ENCODE measurements at regions not wholly inside any gene's neighbourhood (a gene's known extent, or its start where the extent isn't known, plus 50 kb on each side); places are given as distances from the start of the nearest gene placed in this dataset.
A peak's percentile ranks its signal among the peaks of the same experiment; 100 is the strongest.

GRCh38 chr20:60840971-60841370 lies 411.1 kb upstream of the CDH4 start:
- DNase-seq (ENCODE audit: extremely low read depth in 1 of 11, low read depth in 9 of 11, low spot score in 4 of 11) = no peak

- DNase-seq (ENCODE audit: extremely low read depth in 1 of 11, low read depth in 9 of 11, low spot score in 4 of 11) = no peak
Observed at GRCh38 chr20:60845146-60845545, 406.9 kb upstream of the CDH4 start.

GRCh38 chr20:60851826-60852704 lies 400.0 kb upstream of the CDH4 start:
- peak in 8 of 11 donors; percentile 2 to 25 (median 16) for DNase-seq (ENCODE audit: extremely low read depth in 1 of 11, low read depth in 9 of 11, low spot score in 4 of 11)

- no peak for DNase-seq (ENCODE audit: extremely low read depth in 1 of 11, low read depth in 9 of 11, low spot score in 4 of 11)
Observed at GRCh38 chr20:60857708-60858107, 394.4 kb upstream of the CDH4 start.

GRCh38 chr20:60862601-60863000 lies 389.5 kb upstream of the CDH4 start:
- no peak for DNase-seq (ENCODE audit: extremely low read depth in 1 of 11, low read depth in 9 of 11, low spot score in 4 of 11)

- DNase-seq (ENCODE audit: extremely low read depth in 1 of 11, low read depth in 9 of 11, low spot score in 4 of 11) = no peak
Observed at GRCh38 chr20:60863548-60863947, 388.5 kb upstream of the CDH4 start.

- DNase-seq (ENCODE audit: extremely low read depth in 1 of 11, low read depth in 9 of 11, low spot score in 4 of 11) = no peak
Observed at GRCh38 chr20:60867589-60867988, 384.5 kb upstream of the CDH4 start.

GRCh38 chr20:60868316-60868891 lies 383.7 kb upstream of the CDH4 start:
- DNase-seq (ENCODE audit: extremely low read depth in 1 of 11, low read depth in 9 of 11, low spot score in 4 of 11) = no peak

- DNase-seq (ENCODE audit: extremely low read depth in 1 of 11, low read depth in 9 of 11, low spot score in 4 of 11) = no peak
Observed at GRCh38 chr20:60869087-60869486, 383.0 kb upstream of the CDH4 start.

- no peak for DNase-seq (ENCODE audit: extremely low read depth in 1 of 11, low read depth in 9 of 11, low spot score in 4 of 11)
Observed at GRCh38 chr20:60869625-60870024, 382.4 kb upstream of the CDH4 start.

GRCh38 chr20:60870040-60870439 lies 382.0 kb upstream of the CDH4 start:
- DNase-seq (ENCODE audit: extremely low read depth in 1 of 11, low read depth in 9 of 11, low spot score in 4 of 11) = no peak

GRCh38 chr20:60872224-60872623 lies 379.8 kb upstream of the CDH4 start:
- no peak for DNase-seq (ENCODE audit: extremely low read depth in 1 of 11, low read depth in 9 of 11, low spot score in 4 of 11)

GRCh38 chr20:60877071-60877857 lies 374.8 kb upstream of the CDH4 start:
- DNase-seq (ENCODE audit: extremely low read depth in 1 of 11, low read depth in 9 of 11, low spot score in 4 of 11) = no peak

- DNase-seq (ENCODE audit: extremely low read depth in 1 of 11, low read depth in 9 of 11, low spot score in 4 of 11) = no peak
Observed at GRCh38 chr20:60882836-60883235, 369.2 kb upstream of the CDH4 start.

- DNase-seq (ENCODE audit: extremely low read depth in 1 of 11, low read depth in 9 of 11, low spot score in 4 of 11) = no peak
Observed at GRCh38 chr20:60883496-60883895, 368.6 kb upstream of the CDH4 start.

- no peak for DNase-seq (ENCODE audit: extremely low read depth in 1 of 11, low read depth in 9 of 11, low spot score in 4 of 11)
Observed at GRCh38 chr20:60884277-60884676, 367.8 kb upstream of the CDH4 start.

GRCh38 chr20:60888771-60889170 lies 363.3 kb upstream of the CDH4 start:
- peak in 7 of 11 donors; percentile 7 to 42 (median 21) for DNase-seq (ENCODE audit: extremely low read depth in 1 of 11, low read depth in 9 of 11, low spot score in 4 of 11)

GRCh38 chr20:60892095-60892813 lies 359.8 kb upstream of the CDH4 start:
- DNase-seq (ENCODE audit: extremely low read depth in 1 of 11, low read depth in 9 of 11, low spot score in 4 of 11) = no peak

- DNase-seq (ENCODE audit: extremely low read depth in 1 of 11, low read depth in 9 of 11, low spot score in 4 of 11) = no peak
Observed at GRCh38 chr20:60894091-60894490, 358.0 kb upstream of the CDH4 start.

Data from renal cortex interstitium (tissue), 11 donors.